ENCODE measurements at regions not wholly inside any gene's neighbourhood (a gene's known extent, or its start where the extent isn't known, plus 50 kb on each side); places are given as distances from the start of the nearest gene placed in this dataset.

GRCh38 chr13:36530050-36530789, 97.9 kb downstream of the CCNA1 start:
- H3K27ac ChIP-seq, result no peak overlapping the region
- H3K36me3 ChIP-seq, result no peaks in the 10 kb centered on the region
- TF ChIP-seq CTCF (IDR thresholded peaks at IDR 0.05), result no peak
- H3K27me3 ChIP-seq, result no peaks in the 10 kb centered on the region
- no peak overlapping the region for H3K4me3 ChIP-seq
- intact Hi-C loops (cut with DNase I; ENCODE audit: low total_unique reads), result no loop called here
- no peaks in the 10 kb centered on the region for H3K4me1 ChIP-seq
- DNase-seq, result no peak
- H3K9me3 ChIP-seq, result no peaks in the 10 kb centered on the region

- intact Hi-C loops (cut with DNase I; ENCODE audit: low total_unique reads), result no loop called here
- Histone ChIP-seq H3K9me3 (no peaks in the 10 kb centered on the region), H3K4me1 (no peaks in the 10 kb centered on the region), H3K27me3 (no peaks in the 10 kb centered on the region), H3K4me3 (no peak overlapping the region), H3K36me3 (no peaks in the 10 kb centered on the region), H3K27ac (no peak overlapping the region)
- DNase-seq, result no peak
- no peak for TF ChIP-seq CTCF (IDR thresholded peaks at IDR 0.05)
These were observed 98.7 kb downstream of the CCNA1 start for GRCh38 chr13:36530861-36531590.

GRCh38 chr13:36531746-36532486, 99.6 kb downstream of the CCNA1 start:
- H3K27ac ChIP-seq, result no peak overlapping the region
- intact Hi-C loops (cut with DNase I; ENCODE audit: low total_unique reads), result no loop called here
- no peak for TF ChIP-seq CTCF (IDR thresholded peaks at IDR 0.05)
- H3K36me3 ChIP-seq, result no peaks in the 10 kb centered on the region
- no peak for DNase-seq
- H3K27me3 ChIP-seq, result no peaks in the 10 kb centered on the region
- no peak overlapping the region for H3K4me3 ChIP-seq
- H3K4me1 ChIP-seq, result no peaks in the 10 kb centered on the region
- H3K9me3 ChIP-seq, result no peaks in the 10 kb centered on the region

- intact Hi-C loops (cut with DNase I; ENCODE audit: low total_unique reads), result no loop called here
- TF ChIP-seq CTCF (IDR thresholded peaks at IDR 0.05), result no peak
- no peaks in the 10 kb centered on the region for H3K36me3 ChIP-seq
These were observed 101.5 kb downstream of the CCNA1 start for GRCh38 chr13:36533806-36534205.

GRCh38 chr13:36536546-36536945, 104.3 kb downstream of the CCNA1 start:
- Histone ChIP-seq H3K9me3 (peaks cover 0 to 11% (median 6%) of the 10 kb centered on the region in 3 donors), H3K36me3 (no peaks in the 10 kb centered on the region), H3K27me3 (no peaks in the 10 kb centered on the region), H3K27ac (no peak overlapping the region), H3K4me3 (no peak overlapping the region), H3K4me1 (no peaks in the 10 kb centered on the region)
- DNase-seq, result no peak
- intact Hi-C loops (cut with DNase I; ENCODE audit: low total_unique reads), result no loop called here
- TF ChIP-seq CTCF (IDR thresholded peaks at IDR 0.05), result no peak

More at GRCh38 chr13:36533806-36534205, 101.5 kb downstream of the CCNA1 start:
- Histone ChIP-seq H3K4me1 (no peaks in the 10 kb centered on the region), H3K27me3 (no peaks in the 10 kb centered on the region), H3K4me3 (no peak overlapping the region), H3K27ac (no peak overlapping the region), H3K9me3 (peaks cover 0 to 2% (median 0%) of the 10 kb centered on the region in 3 donors)
- DNase-seq, result no peak

Data from tibial artery (tissue), 4 donors.